GM10248 (cell line): ENCODE measurements at regions not wholly inside any gene's neighbourhood (a gene's known extent, or its start where the extent isn't known, plus 50 kb on each side); places are given as distances from the start of the nearest gene placed in this dataset.
"Not testable (repeated sequence)": the region's sequence is repeated elsewhere in the genome, so short reads cannot be mapped to it uniquely, and the experiment has no call there.

ENCODE experiments used
- CTCF ChIA-PET: fragments of 300-600 bp; sonication (Branson Sonifier 250); formaldehyde crosslinking; extraction: SDS; loops from one replicate; lab custom pipeline; 2021; ENCODE audit warnings: antibody characterized with exemption; lab: Yijun Ruan, JAX
- POLR2A ChIA-PET: fragments of 350-650 bp; sonication (Branson Sonifier 250); formaldehyde crosslinking; extraction: SDS; loops from one replicate; lab custom pipeline; 2020; ENCODE audit warnings: antibody characterized with exemption; lab: Yijun Ruan, JAX
- DNase-seq: peaks from one replicate; pipeline ENCODE4 v3.0.0; 2012; ENCODE audit errors: extremely low spot score
- TF ChIP-seq, protein P1 (sequence below): IDR thresholded peaks from 2 replicates; pipeline ENCODE4 v1.5.1; 2012; ENCODE audit warnings: mild to moderate bottlenecking, low read depth; ENCODE audit errors: extremely low read depth, missing control alignments, control extremely low read depth

DNA sequence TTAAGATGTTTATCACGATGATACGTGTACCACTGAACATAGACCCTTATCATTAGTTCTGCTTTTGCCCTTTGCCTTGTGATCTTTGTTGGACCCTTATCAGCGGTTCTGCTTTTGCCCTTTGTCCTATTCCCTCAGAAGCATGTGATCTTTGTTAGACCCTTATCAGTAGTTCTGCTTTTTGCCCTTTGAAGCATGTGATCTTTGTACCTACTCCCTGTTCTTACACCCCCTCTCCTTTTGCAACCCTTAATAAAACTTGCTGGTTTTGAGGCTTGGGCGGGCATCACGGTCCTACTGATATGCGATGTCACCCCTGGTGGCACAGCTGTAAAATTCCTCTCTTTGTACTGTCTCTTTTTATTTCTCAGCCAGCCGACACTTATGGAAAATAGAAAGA is 117.0 kb downstream of the SDHAF3 start:
- CTCF ChIA-PET, POLR2A ChIA-PET, DNase-seq: not testable (repeated sequence)

DNA sequence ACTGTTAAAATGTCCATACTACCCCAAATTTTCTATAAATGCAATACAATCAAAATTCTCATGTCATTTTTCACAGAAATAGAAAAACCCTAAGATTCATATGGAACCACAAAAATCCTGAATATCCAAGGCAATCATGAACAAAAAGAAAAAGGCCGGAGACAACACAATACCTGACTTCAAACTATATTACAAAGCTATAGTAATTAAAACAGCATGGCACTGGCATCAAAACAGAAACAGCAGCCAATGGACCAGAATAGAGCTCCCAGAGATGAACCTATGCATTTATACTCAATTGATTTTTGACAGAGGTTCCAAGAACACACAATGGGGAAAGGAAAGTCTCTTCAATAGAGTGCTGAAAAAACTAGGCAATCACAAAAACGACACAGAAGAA is 128.8 kb downstream of the SDHAF3 start:
- ChIA-PET POLR2A (no interaction called here), CTCF (no interaction called here)
- TF ChIP-seq, protein P1, sequence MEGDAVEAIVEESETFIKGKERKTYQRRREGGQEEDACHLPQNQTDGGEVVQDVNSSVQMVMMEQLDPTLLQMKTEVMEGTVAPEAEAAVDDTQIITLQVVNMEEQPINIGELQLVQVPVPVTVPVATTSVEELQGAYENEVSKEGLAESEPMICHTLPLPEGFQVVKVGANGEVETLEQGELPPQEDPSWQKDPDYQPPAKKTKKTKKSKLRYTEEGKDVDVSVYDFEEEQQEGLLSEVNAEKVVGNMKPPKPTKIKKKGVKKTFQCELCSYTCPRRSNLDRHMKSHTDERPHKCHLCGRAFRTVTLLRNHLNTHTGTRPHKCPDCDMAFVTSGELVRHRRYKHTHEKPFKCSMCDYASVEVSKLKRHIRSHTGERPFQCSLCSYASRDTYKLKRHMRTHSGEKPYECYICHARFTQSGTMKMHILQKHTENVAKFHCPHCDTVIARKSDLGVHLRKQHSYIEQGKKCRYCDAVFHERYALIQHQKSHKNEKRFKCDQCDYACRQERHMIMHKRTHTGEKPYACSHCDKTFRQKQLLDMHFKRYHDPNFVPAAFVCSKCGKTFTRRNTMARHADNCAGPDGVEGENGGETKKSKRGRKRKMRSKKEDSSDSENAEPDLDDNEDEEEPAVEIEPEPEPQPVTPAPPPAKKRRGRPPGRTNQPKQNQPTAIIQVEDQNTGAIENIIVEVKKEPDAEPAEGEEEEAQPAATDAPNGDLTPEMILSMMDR: no peak
- DNase-seq: no peak

DNA sequence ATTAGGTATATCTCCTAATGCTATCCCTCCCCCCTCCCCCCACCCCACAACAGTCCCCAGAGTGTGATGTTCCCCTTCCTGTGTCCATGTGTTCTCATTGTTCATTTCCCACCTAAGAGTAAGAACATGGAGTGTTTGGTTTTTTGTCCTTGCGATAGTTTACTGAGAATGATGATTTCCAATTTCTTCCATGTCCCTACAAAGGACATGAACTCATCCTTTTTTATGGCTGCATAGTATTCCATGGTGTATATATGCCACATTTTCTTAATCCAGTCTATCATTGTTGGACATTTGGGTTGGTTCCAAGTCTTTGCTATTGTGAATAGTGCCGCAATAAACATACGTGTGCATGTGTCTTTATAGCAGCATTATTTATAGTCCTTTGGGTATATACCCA is 140.7 kb downstream of the SDHAF3 start:
- DNase-seq, POLR2A ChIA-PET: not testable (repeated sequence)
- CTCF ChIA-PET: interaction anchor here (1.3 kb wide), 1 partner anchor 1166 kb away, joined by 3 read pairs; no protein-coding TSS in a partner anchor

DNA sequence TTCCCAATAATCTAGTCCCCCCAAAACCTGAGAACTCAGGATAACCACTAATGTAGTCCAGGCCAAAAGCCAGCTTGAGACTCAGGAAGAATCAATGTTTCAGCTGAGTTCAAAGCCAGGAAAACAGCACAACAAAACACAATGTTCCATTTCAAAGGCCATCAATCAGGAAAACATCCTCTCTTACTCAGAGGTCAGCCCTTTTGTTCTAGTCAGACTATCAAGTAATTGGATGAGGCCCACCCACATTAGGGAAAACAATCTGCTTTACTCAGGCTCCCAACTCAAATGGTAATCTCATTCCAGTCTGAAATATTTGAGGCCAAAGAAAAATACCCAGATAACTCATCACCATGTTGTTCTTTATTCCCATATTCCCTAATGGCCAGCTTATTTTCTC is 152.2 kb downstream of the SDHAF3 start:
- CTCF ChIA-PET: interaction anchor here (1.3 kb wide), 1 partner anchor 15 kb away, joined by 3 read pairs; no protein-coding TSS in a partner anchor
- TF ChIP-seq, protein P1: no peak
- no peak for DNase-seq
- POLR2A ChIA-PET: no interaction called here

DNA sequence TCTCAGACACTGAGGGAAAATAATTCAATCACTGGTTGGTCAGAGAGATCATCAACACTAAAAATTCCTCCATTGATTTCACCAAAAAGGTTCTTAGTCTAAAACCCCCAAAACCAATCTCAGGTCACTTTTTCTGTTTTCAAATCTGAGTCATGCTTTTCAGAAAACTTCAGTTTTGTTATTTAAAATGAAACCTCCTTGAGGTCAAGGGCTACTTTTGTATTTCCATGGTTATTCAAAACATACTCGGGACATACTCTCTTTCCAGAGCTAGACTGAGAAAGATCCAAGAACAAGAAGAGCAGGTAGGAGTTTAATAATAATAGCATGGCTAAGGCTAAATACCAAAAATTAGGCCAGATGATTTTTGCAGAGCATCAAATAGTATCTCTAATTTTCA is 152.8 kb downstream of the SDHAF3 start:
- ChIA-PET CTCF (interaction anchor here (1.3 kb wide), 1 partner anchor 14 kb away, joined by 3 read pairs; no protein-coding TSS in a partner anchor), POLR2A (no interaction called here)
- TF ChIP-seq, protein P1: no peak
- DNase-seq: no peak

DNA sequence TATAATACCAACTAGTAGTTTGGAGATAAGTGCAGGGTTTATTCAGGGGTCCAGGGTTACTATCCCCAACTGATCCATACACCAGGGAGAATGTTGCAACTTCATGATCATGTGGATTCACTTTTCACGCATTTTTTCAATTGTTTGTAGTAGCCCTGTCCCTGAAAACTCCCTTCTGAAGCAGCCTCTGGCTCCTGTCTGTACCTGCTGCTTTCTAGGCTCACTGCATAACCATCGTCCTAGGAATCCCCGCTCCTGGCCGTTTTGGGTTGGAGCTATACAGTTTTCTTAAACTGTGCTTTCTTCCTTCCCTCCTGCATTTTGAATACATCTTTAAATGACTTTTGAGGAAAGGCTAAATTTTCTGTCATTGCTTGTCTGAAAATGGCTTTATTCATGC is 154.1 kb downstream of the SDHAF3 start:
- ChIA-PET CTCF (interaction anchor here (1.5 kb wide), 1 partner anchor 25 kb away, joined by 3 read pairs; no protein-coding TSS in a partner anchor), POLR2A (no interaction called here)
- DNase-seq: no peak
- TF ChIP-seq, protein P1: no peak

DNA sequence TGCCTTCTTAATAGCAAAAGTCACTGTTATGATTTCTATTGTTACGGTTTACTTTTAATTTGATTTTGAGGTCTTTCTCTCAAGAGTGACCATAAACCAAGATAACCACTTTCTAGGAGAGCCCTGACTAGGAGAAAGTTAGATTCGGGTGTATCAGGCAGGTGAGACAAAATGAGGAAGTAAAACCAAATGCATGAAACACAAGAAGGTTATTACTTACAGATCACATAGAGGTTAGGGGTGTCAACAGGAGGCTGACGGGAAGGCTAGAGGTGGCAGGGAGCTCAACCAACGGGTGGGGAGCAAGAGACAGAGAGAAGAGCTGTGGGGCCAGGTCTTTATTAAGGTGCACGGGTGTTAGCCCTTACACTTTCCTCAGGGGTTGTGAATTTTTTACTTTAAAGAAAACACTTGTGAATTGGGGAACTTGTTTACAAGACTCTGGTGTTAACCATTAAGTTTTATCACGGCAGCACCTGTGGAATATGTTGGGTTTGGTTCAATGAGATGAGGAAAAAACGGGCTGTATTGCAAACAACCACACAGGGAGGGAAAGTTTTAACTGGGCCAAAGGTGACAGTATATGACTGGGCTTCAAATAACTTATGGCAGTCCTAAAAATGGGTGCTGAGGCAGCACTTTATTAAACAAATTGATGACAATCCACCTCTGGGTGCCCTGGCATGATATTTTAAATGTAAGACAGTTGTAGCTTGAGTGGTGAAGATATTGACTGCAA is 154.9 kb downstream of the SDHAF3 start:
- ChIA-PET POLR2A (no interaction called here), CTCF (interaction anchor here (1.5 kb wide), 1 partner anchor 24 kb away, joined by 3 read pairs; no protein-coding TSS in a partner anchor)
- TF ChIP-seq, protein P1: no peak
- peak; percentile 42 for DNase-seq
